DND-41 (cell line): ENCODE measurements at regions not wholly inside any gene's neighbourhood (a gene's known extent, or its start where the extent isn't known, plus 50 kb on each side); places are given as distances from the start of the nearest gene placed in this dataset.

ENCODE experiments used
- ATAC-seq: fragments of 200-7000 bp; cut with Tn5 transposase; 3 replicates; pipeline ENCODE4 v1.9.1; 2021; ENCODE audit warnings: low read depth; ENCODE audit not compliant: insufficient read depth
- DNase-seq: peaks from one replicate; pipeline ENCODE4 v3.0.0-alpha.2; 2020
- H2AFZ ChIP-seq: 2 replicates; pipeline ENCODE4 v1.6.0; 2012; ENCODE audit warnings: low read depth, low read length
- H3K27ac ChIP-seq: 2 replicates; pipeline ENCODE4 v1.5.1; 2012; ENCODE audit warnings: low read length, inconsistent platforms
- H3K27me3 ChIP-seq: fragments of 200-600 bp; sonication (generic); 2 replicates; pipeline ENCODE4 v1.6.0; 2012; ENCODE audit warnings: low read length, mild to moderate bottlenecking, inconsistent platforms; ENCODE audit not compliant: insufficient read depth, poor library complexity
- H3K36me3 ChIP-seq: 2 replicates; pipeline ENCODE4 v1.5.1; 2012; ENCODE audit warnings: low read length, inconsistent platforms; ENCODE audit not compliant: insufficient read depth
- H3K4me1 ChIP-seq: 2 replicates; pipeline ENCODE4 v1.5.1; 2012; ENCODE audit warnings: mild to moderate bottlenecking, low read length; ENCODE audit not compliant: insufficient read depth
- H3K4me2 ChIP-seq: 2 replicates; pipeline ENCODE4 v1.6.0; 2012; ENCODE audit warnings: mild to moderate bottlenecking, moderate library complexity, low read length, inconsistent platforms; ENCODE audit not compliant: insufficient read depth
- H3K4me3 ChIP-seq, 2 experiments: fragments of 200-600 bp in 1 of 2; shearing (Covaris generic) in 1 of 2; 2 replicates each; pipeline ENCODE4 v1.5.1; 2012 to 2016; ENCODE audit warnings: inconsistent platforms in 2 of 2, low read length in 2 of 2, mild to moderate bottlenecking in 2 of 2, low read depth in 1 of 2, moderate library complexity in 1 of 2
- H3K79me2 ChIP-seq: 2 replicates; pipeline ENCODE4 v1.6.0; 2012; ENCODE audit warnings: low read length, inconsistent platforms; ENCODE audit not compliant: insufficient read depth
- H3K9ac ChIP-seq: 2 replicates; pipeline ENCODE4 v1.6.0; 2012; ENCODE audit warnings: low read depth, mild to moderate bottlenecking, inconsistent platforms, low read length, moderate library complexity
- H3K9me3 ChIP-seq: 2 replicates; pipeline ENCODE4 v1.5.1; 2012; ENCODE audit warnings: low read length, moderate library complexity, mild to moderate bottlenecking, inconsistent platforms; ENCODE audit not compliant: insufficient read depth, severe bottlenecking
- H4K20me1 ChIP-seq: 2 replicates; pipeline ENCODE4 v1.6.0; 2012; ENCODE audit warnings: low read length; ENCODE audit not compliant: insufficient read depth
- CTCF ChIP-seq: IDR thresholded peaks from 2 replicates; pipeline ENCODE4 v1.5.1; 2012; ENCODE audit warnings: borderline replicate concordance, low read length, moderate library complexity, mild to moderate bottlenecking; ENCODE audit not compliant: poor library complexity, severe bottlenecking; ENCODE audit errors: extremely low read depth
- EZH2 ChIP-seq: IDR thresholded peaks from 3 replicates; pipeline ENCODE4 v1.6.1; 2012; ENCODE audit warnings: borderline replicate concordance, low read depth, mild to moderate bottlenecking, moderate library complexity, low read length, inconsistent platforms; ENCODE audit not compliant: severe bottlenecking

- Histone ChIP-seq H3K27me3 (no peaks in the 10 kb centered on the region), H4K20me1 (no peaks in the 10 kb centered on the region), H3K27ac (no peak overlapping the region), H3K79me2 (no peaks in the 10 kb centered on the region), H3K36me3 (no peaks in the 10 kb centered on the region), H3K9me3 (peaks cover 1% of the 10 kb centered on the region), H2AFZ (no peak overlapping the region), H3K4me3 (no peak overlapping the region), H3K4me1 (peaks cover 18% of the 10 kb centered on the region), H3K9ac (no peak overlapping the region), H3K4me2 (no peak overlapping the region)
- DNase-seq (no peak), ATAC-seq (no peak)
- TF ChIP-seq EZH2 = no peak
- TF ChIP-seq CTCF = no peak
These were observed 65.9 kb downstream of the DNTTIP2 start for GRCh38 chr1:93813076-93813475.

- peaks cover 3% of the 10 kb centered on the region for H3K4me1 ChIP-seq
- no peaks in the 10 kb centered on the region for H3K36me3 ChIP-seq
- no peaks in the 10 kb centered on the region for H3K79me2 ChIP-seq
- no peak overlapping the region for H3K27ac ChIP-seq
- H4K20me1 ChIP-seq = no peaks in the 10 kb centered on the region
- H3K4me2 ChIP-seq = no peak overlapping the region
- TF ChIP-seq CTCF = no peak
- no peak for TF ChIP-seq EZH2
- H3K9me3 ChIP-seq = peaks cover 7% of the 10 kb centered on the region
- no peak overlapping the region for H2AFZ ChIP-seq
- H3K4me3 ChIP-seq = no peak overlapping the region
- no peak overlapping the region for H3K9ac ChIP-seq
- no peaks in the 10 kb centered on the region for H3K27me3 ChIP-seq
- no peak for ATAC-seq
- DNase-seq = no peak
These were observed 67.5 kb downstream of the DNTTIP2 start for GRCh38 chr1:93811326-93812065.

GRCh38 chr1:93810316-93810715 lies 68.7 kb downstream of the DNTTIP2 start:
- TF ChIP-seq EZH2 (no peak), CTCF (no peak)
- no peak overlapping the region for H3K27ac ChIP-seq

GRCh38 chr1:93808871-93809270 lies 70.1 kb downstream of the DNTTIP2 start:
- no peaks in the 10 kb centered on the region for H3K27me3 ChIP-seq
- H3K36me3 ChIP-seq = no peaks in the 10 kb centered on the region
- no peak overlapping the region for H3K9ac ChIP-seq
- H3K27ac ChIP-seq = no peak overlapping the region
- no peaks in the 10 kb centered on the region for H3K79me2 ChIP-seq
- H3K4me2 ChIP-seq = no peak overlapping the region
- H3K4me1 ChIP-seq = no peaks in the 10 kb centered on the region
- DNase-seq = no peak
- no peak overlapping the region for H2AFZ ChIP-seq
- H3K9me3 ChIP-seq = peaks cover 7% of the 10 kb centered on the region
- H3K4me3 ChIP-seq = no peak overlapping the region
- ATAC-seq = peak; percentile 45; the same call in 2 of the 3 replicates
- H4K20me1 ChIP-seq = no peaks in the 10 kb centered on the region
- no peak for TF ChIP-seq EZH2
- no peak for TF ChIP-seq CTCF

More at GRCh38 chr1:93810316-93810715, 68.7 kb downstream of the DNTTIP2 start:
- Histone ChIP-seq H3K4me2 (no peak overlapping the region), H3K36me3 (no peaks in the 10 kb centered on the region), H3K9ac (no peak overlapping the region), H3K27me3 (no peaks in the 10 kb centered on the region), H3K4me3 (no peak overlapping the region), H3K9me3 (peaks cover 7% of the 10 kb centered on the region), H3K79me2 (no peaks in the 10 kb centered on the region), H2AFZ (no peak overlapping the region), H4K20me1 (no peaks in the 10 kb centered on the region), H3K4me1 (no peaks in the 10 kb centered on the region)
- ATAC-seq (no peak), DNase-seq (no peak)
